ENCODE measurements at regions not wholly inside any gene's neighbourhood (a gene's known extent, or its start where the extent isn't known, plus 50 kb on each side); places are given as distances from the start of the nearest gene placed in this dataset.

- H3K9ac ChIP-seq (ENCODE audit: low read length) = no peak overlapping the region
- TF ChIP-seq EZH2 (IDR thresholded peaks at IDR 0.05; ENCODE audit: insufficient read depth, low read length) (no peak), CTCF (IDR thresholded peaks at IDR 0.05; ENCODE audit: insufficient read depth, low read depth, low read length) (no peak)
- Mint-ChIP-seq H3K27ac (ENCODE audit: unreplicated experiment) (no peak overlapping the region), H3K36me3 (ENCODE audit: low read depth, unreplicated experiment) (no peaks in the 10 kb centered on the region), H3K4me1 (ENCODE audit: low read depth, unreplicated experiment) (no peaks in the 10 kb centered on the region), H3K4me3 (ENCODE audit: unreplicated experiment) (no peak overlapping the region), H3K9me3 (ENCODE audit: unreplicated experiment) (no peaks in the 10 kb centered on the region), H3K27me3 (ENCODE audit: low read depth, unreplicated experiment) (no peaks in the 10 kb centered on the region)
- no peaks in the 10 kb centered on the region for H3K27me3 ChIP-seq (ENCODE audit: insufficient read depth, low read length)
- DNase-seq (ENCODE audit: low read depth) (no peak), FAIRE-seq (no peak)
- no peaks in the 10 kb centered on the region for H3K4me1 ChIP-seq (ENCODE audit: insufficient read depth, low read length)
- no peak overlapping the region for H3K4me3 ChIP-seq (ENCODE audit: insufficient read depth, low read depth, low read length)
- H3K79me2 ChIP-seq (ENCODE audit: insufficient read depth, low read length) = no peaks in the 10 kb centered on the region
- no peak overlapping the region for H3K27ac ChIP-seq (ENCODE audit: low read depth, low read length)
- H2AFZ ChIP-seq (ENCODE audit: low read depth, low read length) = no peak overlapping the region
- no peaks in the 10 kb centered on the region for H4K20me1 ChIP-seq (ENCODE audit: insufficient read depth, low read length)
- H3K36me3 ChIP-seq (ENCODE audit: insufficient read depth, low read length) = no peaks in the 10 kb centered on the region
- no peaks in the 10 kb centered on the region for H3K9me3 ChIP-seq (ENCODE audit: insufficient read depth, low read depth, low read length)
- H3K4me2 ChIP-seq (ENCODE audit: low read length) = no peak overlapping the region
These were observed 122.3 kb upstream of the TMEM164 start for GRCh38 chrX:109880629-109881028.

- Histone ChIP-seq H3K27me3 (ENCODE audit: insufficient read depth, low read length) (peaks cover 2% of the 10 kb centered on the region), H3K27ac (ENCODE audit: low read depth, low read length) (no peak overlapping the region), H3K79me2 (ENCODE audit: insufficient read depth, low read length) (no peaks in the 10 kb centered on the region), H3K4me3 (ENCODE audit: insufficient read depth, low read depth, low read length) (no peak overlapping the region), H3K9ac (ENCODE audit: low read length) (no peak overlapping the region), H3K4me2 (ENCODE audit: low read length) (no peak overlapping the region), H3K36me3 (ENCODE audit: insufficient read depth, low read length) (no peaks in the 10 kb centered on the region), H2AFZ (ENCODE audit: low read depth, low read length) (no peak overlapping the region), H3K9me3 (ENCODE audit: insufficient read depth, low read depth, low read length) (no peaks in the 10 kb centered on the region), H3K4me1 (ENCODE audit: insufficient read depth, low read length) (no peaks in the 10 kb centered on the region), H4K20me1 (ENCODE audit: insufficient read depth, low read length) (no peaks in the 10 kb centered on the region)
- no peak overlapping the region for H3K27ac Mint-ChIP-seq (ENCODE audit: unreplicated experiment)
- DNase-seq (ENCODE audit: low read depth) = no peak
- FAIRE-seq = peak; percentile 96
- H3K9me3 Mint-ChIP-seq (ENCODE audit: unreplicated experiment) = no peaks in the 10 kb centered on the region
- TF ChIP-seq CTCF (IDR thresholded peaks at IDR 0.05; ENCODE audit: insufficient read depth, low read depth, low read length) = peak; percentile 74
- TF ChIP-seq EZH2 (IDR thresholded peaks at IDR 0.05; ENCODE audit: insufficient read depth, low read length) = no peak
- H3K4me3 Mint-ChIP-seq (ENCODE audit: unreplicated experiment) = no peak overlapping the region
- no peaks in the 10 kb centered on the region for H3K36me3 Mint-ChIP-seq (ENCODE audit: low read depth, unreplicated experiment)
- H3K4me1 Mint-ChIP-seq (ENCODE audit: low read depth, unreplicated experiment) = no peaks in the 10 kb centered on the region
- peaks cover 4% of the 10 kb centered on the region for H3K27me3 Mint-ChIP-seq (ENCODE audit: low read depth, unreplicated experiment)
These were observed 116.7 kb upstream of the TMEM164 start for GRCh38 chrX:109886122-109886761.

- H3K27me3 ChIP-seq (ENCODE audit: insufficient read depth, low read length) = peaks cover 2% of the 10 kb centered on the region
These were observed 113.5 kb upstream of the TMEM164 start for GRCh38 chrX:109889289-109890006.

More at GRCh38 chrX:109889289-109890006, 113.5 kb upstream of the TMEM164 start:
- no peak overlapping the region for H3K9ac ChIP-seq (ENCODE audit: low read length)
- H3K36me3 Mint-ChIP-seq (ENCODE audit: low read depth, unreplicated experiment) = no peaks in the 10 kb centered on the region
- no peak for TF ChIP-seq CTCF (IDR thresholded peaks at IDR 0.05; ENCODE audit: insufficient read depth, low read depth, low read length)
- no peak for TF ChIP-seq EZH2 (IDR thresholded peaks at IDR 0.05; ENCODE audit: insufficient read depth, low read length)
- DNase-seq (ENCODE audit: low read depth) = no peak
- no peaks in the 10 kb centered on the region for H3K4me1 ChIP-seq (ENCODE audit: insufficient read depth, low read length)
- no peak overlapping the region for H3K4me3 Mint-ChIP-seq (ENCODE audit: unreplicated experiment)
- H3K27ac Mint-ChIP-seq (ENCODE audit: unreplicated experiment) = no peak overlapping the region
- H3K36me3 ChIP-seq (ENCODE audit: insufficient read depth, low read length) = no peaks in the 10 kb centered on the region
- no peaks in the 10 kb centered on the region for H3K9me3 ChIP-seq (ENCODE audit: insufficient read depth, low read depth, low read length)
- no peak overlapping the region for H2AFZ ChIP-seq (ENCODE audit: low read depth, low read length)
- H3K27me3 Mint-ChIP-seq (ENCODE audit: low read depth, unreplicated experiment) = peaks cover 4% of the 10 kb centered on the region
- no peaks in the 10 kb centered on the region for H3K4me1 Mint-ChIP-seq (ENCODE audit: low read depth, unreplicated experiment)
- no peak overlapping the region for H3K27ac ChIP-seq (ENCODE audit: low read depth, low read length)
- H4K20me1 ChIP-seq (ENCODE audit: insufficient read depth, low read length) = no peaks in the 10 kb centered on the region
- H3K79me2 ChIP-seq (ENCODE audit: insufficient read depth, low read length) = no peaks in the 10 kb centered on the region
- FAIRE-seq = peak; percentile 83
- H3K4me3 ChIP-seq (ENCODE audit: insufficient read depth, low read depth, low read length) = no peak overlapping the region
- no peaks in the 10 kb centered on the region for H3K9me3 Mint-ChIP-seq (ENCODE audit: unreplicated experiment)
- H3K4me2 ChIP-seq (ENCODE audit: low read length) = no peak overlapping the region
